Tibial artery (tissue), 4 donors: ENCODE measurements at regions not wholly inside any gene's neighbourhood (a gene's known extent, or its start where the extent isn't known, plus 50 kb on each side); places are given as distances from the start of the nearest gene placed in this dataset.

Experiments
- DNase-seq, 2 donors: peaks; one replicate each; pipeline ENCODE4 v3.0.0-alpha.2; 2019
- H3K27ac ChIP-seq, 2 donors: fragments of 200-600 bp; sonication (generic) in 1 of 2; 1 replicate in 1 of 2; 2 replicates in 1 of 2; pipeline ENCODE4 v1.5.1; 2018 to 2019; ENCODE audit warnings: mild to moderate bottlenecking in 1 of 2
- H3K27me3 ChIP-seq, 2 donors: fragments of 200-600 bp; sonication (generic) in 1 of 2; one replicate each; pipeline versions ENCODE4 v1.5.1 to v1.6.0; 2016 to 2019
- H3K36me3 ChIP-seq, 3 donors: fragments of 200-600 bp; sonication (generic) in 2 of 3; one replicate each; pipeline ENCODE4 v1.5.1; 2016 to 2019; ENCODE audit warnings: mild to moderate bottlenecking in 2 of 3
- H3K4me1 ChIP-seq, 4 donors: fragments of 200-600 bp; sonication (generic) in 2 of 4; 1 replicate in 3 of 4; 2 replicates in 1 of 4; pipeline ENCODE4 v1.5.1; 2016 to 2019
- H3K4me3 ChIP-seq, 2 donors: fragments of 200-600 bp; sonication (generic) in 1 of 2; 1 replicate in 1 of 2; 2 replicates in 1 of 2; pipeline ENCODE4 v1.5.1; 2018 to 2019; ENCODE audit warnings: mild to moderate bottlenecking in 2 of 2
- H3K9me3 ChIP-seq, 3 donors: fragments of 200-600 bp; sonication (generic) in 1 of 3; one replicate each; pipeline ENCODE4 v1.5.1; 2016 to 2019
- CTCF ChIP-seq, 2 experiments: fragments of 200-600 bp in 1 of 2; fragments of 450-650 bp in 1 of 2; IDR thresholded peaks; one replicate each; pipeline ENCODE4 v1.5.1; 2017 to 2019; ENCODE audit warnings: antibody characterized with exemption in 2 of 2, mild to moderate bottlenecking in 1 of 2, moderate library complexity in 1 of 2
- intact Hi-C: fragments of 100-400 bp; cut with DNase I; formaldehyde crosslinking; loops from one replicate; pipeline ENCODE4 v1.15.0; 2023; ENCODE audit warnings: low total_unique reads

- TF ChIP-seq CTCF (IDR thresholded peaks at IDR 0.05) = no peak
- Histone ChIP-seq H3K4me1 (peaks cover 0 to 53% (median 8%) of the 10 kb centered on the region in 4 donors), H3K27me3 (no peaks in the 10 kb centered on the region), H3K36me3 (no peaks in the 10 kb centered on the region), H3K27ac (peak overlapping the region in 1 of 2 donors; percentile 32), H3K4me3 (no peak overlapping the region), H3K9me3 (no peaks in the 10 kb centered on the region)
- intact Hi-C loops = no loop called here
- no peak for DNase-seq
Measured at GRCh38 chr4:31106419-31106818, 386.2 kb downstream of the PCDH7 start.

DNA sequence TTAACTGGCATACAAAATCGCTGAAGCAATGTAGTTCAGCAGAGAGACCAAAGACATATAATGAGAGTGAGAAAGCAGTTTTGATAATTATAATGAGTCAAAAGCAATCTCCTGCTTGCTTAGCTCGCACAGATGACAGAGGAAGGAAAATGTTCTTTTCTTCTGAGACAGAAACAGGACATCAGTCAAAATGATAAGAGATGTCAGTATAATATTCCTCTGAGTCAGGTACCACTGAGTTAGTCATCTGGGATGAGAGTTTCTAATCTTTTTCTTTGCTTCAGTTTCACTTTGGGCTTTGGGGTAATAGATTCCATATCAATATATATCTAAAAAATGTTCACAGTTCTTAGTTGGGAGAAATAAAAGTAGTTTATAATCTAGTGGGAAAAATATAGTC lies 387.2 kb downstream of the PCDH7 start:
- H3K36me3 ChIP-seq = no peaks in the 10 kb centered on the region
- no peak overlapping the region for H3K4me3 ChIP-seq
- H3K27me3 ChIP-seq = no peaks in the 10 kb centered on the region
- H3K9me3 ChIP-seq = no peaks in the 10 kb centered on the region
- peak overlapping the region in 1 of 2 donors; percentile 32 for H3K27ac ChIP-seq
- no peak for DNase-seq
- intact Hi-C loops = no loop called here
- peaks cover 0 to 44% (median 8%) of the 10 kb centered on the region in 4 donors for H3K4me1 ChIP-seq
- no peak for TF ChIP-seq CTCF (IDR thresholded peaks at IDR 0.05)

DNA sequence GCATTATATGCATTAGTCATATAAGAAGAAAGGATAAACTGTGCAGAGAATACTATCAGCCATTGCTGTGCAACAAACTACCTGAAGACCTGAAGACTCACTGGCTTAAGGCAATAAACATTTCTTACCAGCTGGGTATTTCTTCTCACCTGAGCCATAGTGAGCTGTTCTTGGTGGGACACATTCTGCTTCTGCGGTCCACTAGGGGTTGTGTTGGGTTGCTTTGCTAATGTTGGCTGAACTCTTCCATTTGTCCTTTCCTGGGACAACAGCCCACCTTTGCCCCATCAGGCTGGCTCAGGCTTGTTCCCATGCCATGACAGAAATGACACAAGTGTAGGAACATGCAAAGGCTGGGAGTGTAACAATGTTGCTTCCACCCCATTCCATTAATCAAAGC lies 388.6 kb downstream of the PCDH7 start:
- Histone ChIP-seq H3K9me3 (no peaks in the 10 kb centered on the region), H3K27ac (no peak overlapping the region), H3K36me3 (no peaks in the 10 kb centered on the region), H3K27me3 (no peaks in the 10 kb centered on the region), H3K4me3 (no peak overlapping the region), H3K4me1 (peaks cover 0 to 36% (median 8%) of the 10 kb centered on the region in 4 donors)
- DNase-seq = no peak
- TF ChIP-seq CTCF (IDR thresholded peaks at IDR 0.05) = no peak
- intact Hi-C loops = no loop called here

DNA sequence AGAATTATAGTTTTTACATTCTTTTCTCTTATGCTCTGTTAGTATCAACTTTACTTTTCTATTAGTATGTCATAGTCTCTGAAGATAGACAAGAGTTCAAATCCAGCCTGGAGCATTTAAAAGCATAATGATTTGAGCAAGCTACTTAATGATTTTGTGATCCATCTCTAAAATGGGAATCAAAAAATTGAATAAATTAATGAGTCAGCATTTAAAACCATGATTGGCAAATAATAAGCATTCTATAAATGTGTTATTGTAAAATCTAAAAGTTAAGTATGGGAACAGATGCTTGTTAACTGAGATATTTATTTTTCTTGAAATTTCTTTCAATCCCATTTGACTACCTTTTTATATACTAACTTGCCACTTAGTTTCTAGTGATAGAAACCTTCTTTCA lies 391.6 kb downstream of the PCDH7 start:
- H3K27ac ChIP-seq = no peak overlapping the region
- peaks cover 0 to 20% (median 0%) of the 10 kb centered on the region in 4 donors for H3K4me1 ChIP-seq
- no peak overlapping the region for H3K4me3 ChIP-seq
- DNase-seq = no peak
- H3K27me3 ChIP-seq = no peaks in the 10 kb centered on the region
- intact Hi-C loops = no loop called here
- no peaks in the 10 kb centered on the region for H3K36me3 ChIP-seq
- H3K9me3 ChIP-seq = no peaks in the 10 kb centered on the region
- no peak for TF ChIP-seq CTCF (IDR thresholded peaks at IDR 0.05)

GRCh38 chr4:31114816-31115215 lies 394.6 kb downstream of the PCDH7 start:
- H3K27me3 ChIP-seq = no peaks in the 10 kb centered on the region
- DNase-seq = no peak
- no peaks in the 10 kb centered on the region for H3K4me1 ChIP-seq
- no peaks in the 10 kb centered on the region for H3K36me3 ChIP-seq
- H3K4me3 ChIP-seq = no peak overlapping the region
- no peak overlapping the region for H3K27ac ChIP-seq
- intact Hi-C loops = no loop called here
- H3K9me3 ChIP-seq = no peaks in the 10 kb centered on the region
- no peak for TF ChIP-seq CTCF (IDR thresholded peaks at IDR 0.05)

DNA sequence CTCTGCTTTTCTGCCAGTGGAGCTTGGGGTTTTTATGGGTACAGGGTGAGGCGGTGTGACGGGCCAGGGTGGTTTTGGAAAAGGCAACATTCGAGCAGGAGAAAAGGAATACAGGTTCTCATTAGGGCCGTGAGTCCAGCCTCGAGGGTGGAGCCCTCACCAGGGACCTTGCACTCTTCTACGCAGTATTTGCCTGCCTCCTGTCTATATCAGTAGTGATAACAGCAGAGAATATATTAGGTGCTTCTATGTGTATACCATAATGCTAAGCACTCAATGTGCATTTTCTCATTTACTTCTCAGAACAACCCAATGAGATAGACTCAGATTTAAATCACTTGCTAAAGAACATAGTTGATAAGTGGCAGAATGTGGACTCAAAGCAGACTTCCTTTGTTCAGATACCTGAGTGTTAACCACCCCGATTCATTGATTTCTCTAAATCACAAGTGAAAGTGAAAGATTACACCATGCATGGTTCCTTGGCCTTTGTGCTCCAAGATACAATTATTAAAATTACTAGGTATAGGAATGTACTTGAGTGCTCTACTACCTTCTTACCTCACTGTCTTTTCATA lies 403.9 kb downstream of the PCDH7 start:
- Histone ChIP-seq H3K9me3 (no peaks in the 10 kb centered on the region), H3K4me3 (no peak overlapping the region), H3K27me3 (no peaks in the 10 kb centered on the region), H3K27ac (no peak overlapping the region), H3K36me3 (no peaks in the 10 kb centered on the region), H3K4me1 (no peaks in the 10 kb centered on the region)
- TF ChIP-seq CTCF (IDR thresholded peaks at IDR 0.05) = no peak
- intact Hi-C loops = no loop called here
- DNase-seq = no peak
